ENCODE measurements at regions not wholly inside any gene's neighbourhood (a gene's known extent, or its start where the extent isn't known, plus 50 kb on each side); places are given as distances from the start of the nearest gene placed in this dataset.
A peak's percentile ranks its signal among the peaks of the same experiment; 100 is the strongest.

DNA sequence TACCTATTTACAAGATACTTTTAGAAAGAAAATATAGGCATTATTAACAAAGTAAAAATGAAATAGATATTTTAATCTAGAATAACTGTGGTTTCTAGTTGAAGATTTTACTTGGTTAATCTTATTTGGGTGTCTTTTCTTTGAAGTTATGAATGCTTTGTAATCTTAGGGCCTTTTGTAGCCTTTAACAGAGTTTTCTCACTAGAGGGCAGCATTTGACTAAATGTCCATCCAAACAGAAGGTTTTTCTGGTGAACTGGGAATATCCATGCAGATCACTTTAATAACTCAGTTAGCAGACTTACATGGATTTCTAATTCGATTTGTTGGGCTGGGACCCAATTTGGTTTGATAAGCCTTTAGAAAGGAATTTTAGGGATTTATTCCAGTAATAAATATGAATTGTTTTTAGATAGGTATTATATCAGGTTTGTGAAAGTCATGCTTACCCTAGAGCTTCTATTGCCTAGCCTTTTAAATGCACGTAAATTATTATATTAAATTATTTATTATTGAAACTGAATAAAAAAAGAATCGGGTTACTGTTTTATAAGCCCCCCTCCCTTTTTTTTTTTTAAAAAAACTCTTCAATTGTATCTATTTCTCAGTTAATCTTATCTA is 119.7 kb downstream of the ZNF326 start:
- H3K27me3 ChIP-seq (ENCODE audit: low read length): no peaks in the 10 kb centered on the region
- TF ChIP-seq, protein P1, sequence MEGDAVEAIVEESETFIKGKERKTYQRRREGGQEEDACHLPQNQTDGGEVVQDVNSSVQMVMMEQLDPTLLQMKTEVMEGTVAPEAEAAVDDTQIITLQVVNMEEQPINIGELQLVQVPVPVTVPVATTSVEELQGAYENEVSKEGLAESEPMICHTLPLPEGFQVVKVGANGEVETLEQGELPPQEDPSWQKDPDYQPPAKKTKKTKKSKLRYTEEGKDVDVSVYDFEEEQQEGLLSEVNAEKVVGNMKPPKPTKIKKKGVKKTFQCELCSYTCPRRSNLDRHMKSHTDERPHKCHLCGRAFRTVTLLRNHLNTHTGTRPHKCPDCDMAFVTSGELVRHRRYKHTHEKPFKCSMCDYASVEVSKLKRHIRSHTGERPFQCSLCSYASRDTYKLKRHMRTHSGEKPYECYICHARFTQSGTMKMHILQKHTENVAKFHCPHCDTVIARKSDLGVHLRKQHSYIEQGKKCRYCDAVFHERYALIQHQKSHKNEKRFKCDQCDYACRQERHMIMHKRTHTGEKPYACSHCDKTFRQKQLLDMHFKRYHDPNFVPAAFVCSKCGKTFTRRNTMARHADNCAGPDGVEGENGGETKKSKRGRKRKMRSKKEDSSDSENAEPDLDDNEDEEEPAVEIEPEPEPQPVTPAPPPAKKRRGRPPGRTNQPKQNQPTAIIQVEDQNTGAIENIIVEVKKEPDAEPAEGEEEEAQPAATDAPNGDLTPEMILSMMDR (IDR thresholded peaks at IDR 0.05; ENCODE audit: insufficient read depth, low read length, poor library complexity, severe bottlenecking): peak; percentile 65
- TF ChIP-seq EZH2phosphoT487 (conservative IDR thresholded peaks at IDR 0.05; ENCODE audit: low read length): no peak

DNA sequence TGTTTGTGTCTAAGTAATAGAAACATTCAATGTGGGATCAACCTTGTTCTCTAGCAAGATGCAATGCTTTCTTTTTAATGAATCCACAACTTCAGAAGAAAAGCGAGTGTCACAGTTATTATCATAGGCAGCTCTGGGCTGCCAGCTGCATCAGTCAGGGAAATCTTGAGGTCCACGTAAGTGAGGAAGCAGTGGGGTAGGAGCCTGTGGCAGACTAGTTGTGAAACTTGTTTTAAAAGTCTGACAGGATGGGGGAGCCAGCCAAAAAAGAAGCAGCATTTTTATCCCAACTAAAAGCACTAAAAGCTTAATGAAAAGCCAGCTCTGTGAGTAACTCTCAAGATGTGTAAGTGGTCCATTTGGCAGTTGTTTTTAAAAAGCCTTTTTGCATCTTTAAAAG is 113.1 kb downstream of the ZNF326 start:
- Histone ChIP-seq H3K79me2 (ENCODE audit: insufficient read depth, low read length) (no peaks in the 10 kb centered on the region), H3K4me2 (ENCODE audit: low read depth, low read length, poor library complexity, severe bottlenecking) (no peak overlapping the region), H3K36me3 (ENCODE audit: low read length) (no peaks in the 10 kb centered on the region), H4K20me1 (ENCODE audit: low read depth, low read length) (no peaks in the 10 kb centered on the region), H3K4me3 (ENCODE audit: insufficient read depth, low read length, poor library complexity, severe bottlenecking) (no peak overlapping the region), H3K9ac (ENCODE audit: low read length) (no peak overlapping the region), H3K9me3 (ENCODE audit: insufficient read depth, low read length) (no peaks in the 10 kb centered on the region), H3K27ac (ENCODE audit: low read depth, low read length) (no peak overlapping the region), H3F3A (ENCODE audit: insufficient read depth) (no peaks in the 10 kb centered on the region), H2AFZ (ENCODE audit: low read depth, low read length, severe bottlenecking) (no peak overlapping the region), H3K9me2 (replicated peaks; ENCODE audit: insufficient read depth, low read length) (no peaks in the 10 kb centered on the region), H3K27me3 (ENCODE audit: low read length) (no peaks in the 10 kb centered on the region)
- TF ChIP-seq EZH2phosphoT487 (conservative IDR thresholded peaks at IDR 0.05; ENCODE audit: low read length): no peak
- TF ChIP-seq, protein P1 (IDR thresholded peaks at IDR 0.05; ENCODE audit: insufficient read depth, low read length, poor library complexity, severe bottlenecking): no peak

More for the DNA sequence above, 119.7 kb downstream of the ZNF326 start:
- H3K9ac ChIP-seq (ENCODE audit: low read length): no peak overlapping the region
- no peaks in the 10 kb centered on the region for H3K9me3 ChIP-seq (ENCODE audit: insufficient read depth, low read length)
- H2AFZ ChIP-seq (ENCODE audit: low read depth, low read length, severe bottlenecking): no peak overlapping the region
- H4K20me1 ChIP-seq (ENCODE audit: low read depth, low read length): no peaks in the 10 kb centered on the region
- no peak overlapping the region for H3K4me3 ChIP-seq (ENCODE audit: insufficient read depth, low read length, poor library complexity, severe bottlenecking)
- no peaks in the 10 kb centered on the region for H3K36me3 ChIP-seq (ENCODE audit: low read length)
- no peaks in the 10 kb centered on the region for H3K9me2 ChIP-seq (replicated peaks; ENCODE audit: insufficient read depth, low read length)
- H3F3A ChIP-seq (ENCODE audit: insufficient read depth): no peaks in the 10 kb centered on the region
- H3K27ac ChIP-seq (ENCODE audit: low read depth, low read length): no peak overlapping the region
- no peak overlapping the region for H3K4me2 ChIP-seq (ENCODE audit: low read depth, low read length, poor library complexity, severe bottlenecking)
- no peaks in the 10 kb centered on the region for H3K79me2 ChIP-seq (ENCODE audit: insufficient read depth, low read length)

DNA sequence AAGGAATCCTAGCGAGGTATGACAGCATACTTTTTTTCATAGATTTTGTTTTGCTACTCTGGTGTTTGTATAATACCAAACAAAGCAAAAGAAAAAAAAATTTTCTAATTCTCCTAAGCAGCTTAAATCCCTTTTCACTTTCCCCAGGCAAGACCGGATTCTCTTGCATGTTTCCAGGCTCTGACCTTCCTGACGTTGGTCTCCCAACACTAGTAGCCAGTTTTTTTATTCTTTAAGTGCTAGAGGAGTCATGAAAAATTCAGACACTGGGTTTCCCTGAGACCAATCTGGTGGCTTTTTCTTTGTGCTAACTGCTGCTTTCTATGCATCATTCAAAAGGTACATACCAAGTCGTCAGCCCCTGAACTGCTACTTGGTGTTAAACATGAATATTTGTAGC is 111.4 kb downstream of the ZNF326 start:
- no peaks in the 10 kb centered on the region for H3K9me3 ChIP-seq (ENCODE audit: insufficient read depth, low read length)
- no peaks in the 10 kb centered on the region for H3F3A ChIP-seq (ENCODE audit: insufficient read depth)
- H3K36me3 ChIP-seq (ENCODE audit: low read length): no peaks in the 10 kb centered on the region
- no peak overlapping the region for H2AFZ ChIP-seq (ENCODE audit: low read depth, low read length, severe bottlenecking)
- no peak overlapping the region for H3K4me3 ChIP-seq (ENCODE audit: insufficient read depth, low read length, poor library complexity, severe bottlenecking)
- no peaks in the 10 kb centered on the region for H3K79me2 ChIP-seq (ENCODE audit: insufficient read depth, low read length)
- TF ChIP-seq, protein P1 (IDR thresholded peaks at IDR 0.05; ENCODE audit: insufficient read depth, low read length, poor library complexity, severe bottlenecking): no peak
- H3K9ac ChIP-seq (ENCODE audit: low read length): no peak overlapping the region
- H3K4me2 ChIP-seq (ENCODE audit: low read depth, low read length, poor library complexity, severe bottlenecking): no peak overlapping the region
- no peaks in the 10 kb centered on the region for H4K20me1 ChIP-seq (ENCODE audit: low read depth, low read length)
- H3K27ac ChIP-seq (ENCODE audit: low read depth, low read length): no peak overlapping the region
- H3K9me2 ChIP-seq (replicated peaks; ENCODE audit: insufficient read depth, low read length): no peaks in the 10 kb centered on the region
- H3K27me3 ChIP-seq (ENCODE audit: low read length): no peaks in the 10 kb centered on the region

Data from SU-DHL-6 (cell line).